ENCODE measurements at regions not wholly inside any gene's neighbourhood (a gene's known extent, or its start where the extent isn't known, plus 50 kb on each side); places are given as distances from the start of the nearest gene placed in this dataset.

DNA sequence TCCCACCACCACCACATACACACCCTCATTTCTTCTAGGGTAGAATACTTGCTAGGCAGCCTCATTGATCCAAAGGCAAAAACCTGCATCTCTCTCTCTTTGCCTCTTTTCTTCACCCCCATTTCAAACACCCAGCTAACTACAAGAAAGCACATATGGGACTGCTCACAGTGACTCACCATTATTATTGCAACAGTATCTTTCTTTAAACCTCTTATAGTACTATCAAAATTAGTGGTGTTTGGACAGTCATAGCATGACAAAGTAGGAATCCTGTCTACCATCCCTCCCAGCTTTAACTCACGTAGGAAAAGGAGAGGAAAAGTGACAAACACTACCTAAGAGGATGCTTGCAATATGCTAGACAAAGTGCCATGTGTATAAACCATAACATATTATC, 422.5 kb upstream of the CRIM1 start:
- TF ChIP-seq CTCF (IDR thresholded peaks at IDR 0.05; ENCODE audit: insufficient read depth, low read depth, low read length, missing control alignments): no peak
- no peak overlapping the region for H3K4me3 ChIP-seq (ENCODE audit: low read length)
- DNase-seq (ENCODE audit: low read depth): peak; percentile 37

GRCh38 chr2:35932276-35932963, 423.2 kb upstream of the CRIM1 start:
- TF ChIP-seq CTCF (IDR thresholded peaks at IDR 0.05; ENCODE audit: insufficient read depth, low read depth, low read length, missing control alignments): no peak
- no peak overlapping the region for H3K4me3 ChIP-seq (ENCODE audit: low read length)
- DNase-seq (ENCODE audit: low read depth): no peak

DNA sequence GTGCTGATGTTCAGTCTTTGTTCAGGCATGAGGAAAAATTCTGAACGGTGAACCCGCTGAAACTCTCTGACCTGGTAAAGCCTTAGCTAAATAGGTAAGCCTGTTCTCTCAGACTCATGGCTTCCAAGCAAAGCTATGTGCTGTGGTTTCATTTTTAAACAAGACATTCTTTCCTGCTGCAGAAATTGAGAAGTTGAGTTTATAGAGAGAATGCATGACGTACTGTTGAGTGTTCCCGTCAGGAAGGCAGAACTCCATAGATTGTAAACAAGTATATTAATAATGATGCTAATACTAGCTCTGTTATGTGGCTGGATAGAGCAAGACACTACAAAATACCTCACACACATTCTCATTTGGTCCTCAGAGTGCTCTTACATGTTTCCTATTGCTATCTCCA, 424.0 kb upstream of the CRIM1 start:
- no peak for DNase-seq (ENCODE audit: low read depth)
- H3K4me3 ChIP-seq (ENCODE audit: low read length): no peak overlapping the region
- no peak for TF ChIP-seq CTCF (IDR thresholded peaks at IDR 0.05; ENCODE audit: insufficient read depth, low read depth, low read length, missing control alignments)

DNA sequence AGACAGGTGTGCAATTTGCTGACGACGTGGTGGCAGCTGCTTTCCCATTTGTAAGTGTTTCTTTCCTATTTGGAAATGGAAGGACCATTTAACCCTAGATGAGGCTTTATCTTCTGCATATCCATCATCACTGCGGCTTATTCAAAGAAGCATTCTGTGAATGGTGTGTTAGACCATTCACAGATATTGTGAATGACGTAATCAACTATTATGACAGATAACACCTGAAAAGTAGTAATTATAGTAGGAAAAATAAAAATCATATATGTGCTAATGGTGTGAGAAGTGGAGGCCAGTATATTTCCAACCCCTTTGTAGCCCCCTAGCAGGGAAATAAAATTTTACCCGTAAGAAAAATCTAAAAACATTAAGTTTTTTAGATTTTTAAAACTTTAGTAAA, 424.5 kb upstream of the CRIM1 start:
- H3K4me3 ChIP-seq (ENCODE audit: low read length): no peak overlapping the region
- TF ChIP-seq CTCF (IDR thresholded peaks at IDR 0.05; ENCODE audit: insufficient read depth, low read depth, low read length, missing control alignments): no peak

DNA sequence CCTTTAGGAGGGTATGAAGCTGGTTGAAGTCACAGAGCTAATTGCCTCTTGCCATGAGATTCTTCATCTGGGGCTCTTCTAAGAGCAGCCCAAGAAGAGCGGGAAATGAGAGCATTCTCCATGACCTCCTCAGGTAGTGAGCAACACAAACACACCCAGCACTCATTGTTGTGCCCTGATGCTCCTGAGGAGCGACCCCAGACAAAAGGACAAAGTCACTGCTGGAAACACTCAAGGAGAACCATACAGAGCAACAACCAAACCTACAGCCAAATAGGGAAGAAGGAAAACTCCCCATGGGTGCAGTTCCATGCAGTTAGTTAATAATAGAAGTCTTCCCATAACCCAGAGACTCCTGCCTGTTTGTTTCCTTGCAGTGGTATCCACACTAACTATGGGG, 426.0 kb upstream of the CRIM1 start:
- no peak overlapping the region for H3K4me3 ChIP-seq (ENCODE audit: low read length)
- DNase-seq (ENCODE audit: low read depth): no peak
- TF ChIP-seq CTCF (IDR thresholded peaks at IDR 0.05; ENCODE audit: insufficient read depth, low read depth, low read length, missing control alignments): no peak

More for the DNA sequence above, 424.5 kb upstream of the CRIM1 start:
- DNase-seq (ENCODE audit: low read depth): no peak

GRCh38 chr2:35920061-35920460, 435.5 kb upstream of the CRIM1 start:
- no peak for DNase-seq (ENCODE audit: low read depth)
- H3K4me3 ChIP-seq (ENCODE audit: low read length): no peak overlapping the region
- no peak for TF ChIP-seq CTCF (IDR thresholded peaks at IDR 0.05; ENCODE audit: insufficient read depth, low read depth, low read length, missing control alignments)

DNA sequence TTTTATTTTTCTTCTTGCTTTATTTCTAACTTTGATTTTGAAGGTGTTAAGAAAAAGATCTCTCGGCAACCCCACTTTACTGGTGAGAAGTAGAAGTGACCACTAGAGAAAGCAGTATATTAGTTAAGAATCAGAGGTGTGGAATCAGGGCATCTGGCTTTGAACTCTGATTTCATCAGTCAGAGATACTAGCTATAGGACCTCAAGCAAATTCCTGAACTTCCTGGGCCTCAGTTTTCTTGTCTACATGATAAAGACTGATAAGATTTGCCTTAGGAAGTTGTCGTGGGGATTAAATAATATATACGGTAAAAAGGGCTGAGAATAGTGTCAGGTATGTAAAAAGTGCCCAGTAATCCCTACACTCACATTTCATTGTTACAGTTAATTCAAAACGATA, 440.3 kb upstream of the CRIM1 start:
- no peak for TF ChIP-seq CTCF (IDR thresholded peaks at IDR 0.05; ENCODE audit: insufficient read depth, low read depth, low read length, missing control alignments)
- DNase-seq (ENCODE audit: low read depth): no peak
- H3K4me3 ChIP-seq (ENCODE audit: low read length): no peak overlapping the region
